Amniotic epithelial cell (primary cell): ENCODE measurements at regions not wholly inside any gene's neighbourhood (a gene's known extent, or its start where the extent isn't known, plus 50 kb on each side); places are given as distances from the start of the nearest gene placed in this dataset.
"Not testable (repeated sequence)": the region's sequence is repeated elsewhere in the genome, so short reads cannot be mapped to it uniquely, and the experiment has no call there.

Experiments used
- DNase-seq: peaks from one replicate; pipeline ENCODE4 v3.0.0-alpha.2; 2010; ENCODE audit warnings: low read depth

DNA sequence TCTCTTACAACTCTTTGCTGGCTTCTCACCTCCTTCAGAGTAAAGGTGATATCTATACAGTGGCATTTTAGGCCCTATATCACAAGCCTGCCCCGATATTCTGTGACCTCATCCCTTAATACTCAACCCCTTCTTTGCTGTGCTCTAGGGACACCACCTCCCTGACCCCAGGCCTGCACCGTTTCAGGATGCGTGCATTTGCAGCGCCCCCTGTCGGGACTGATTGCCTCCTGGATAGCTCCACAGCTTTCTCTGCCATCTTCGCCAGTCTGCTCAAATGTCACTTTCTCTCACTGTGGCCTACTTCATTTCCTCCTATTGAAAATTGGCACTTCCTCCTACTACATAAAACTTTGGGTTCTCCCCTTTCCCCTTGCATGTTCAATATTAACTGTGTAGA, 289.6 kb downstream of the SOCS6 start:
- no peak for DNase-seq

- DNase-seq, result no peak
Measured at GRCh38 chr18:70577023-70577420, 288.2 kb downstream of the SOCS6 start.

GRCh38 chr18:70576276-70577022, 287.6 kb downstream of the SOCS6 start:
- no peak for DNase-seq

DNA sequence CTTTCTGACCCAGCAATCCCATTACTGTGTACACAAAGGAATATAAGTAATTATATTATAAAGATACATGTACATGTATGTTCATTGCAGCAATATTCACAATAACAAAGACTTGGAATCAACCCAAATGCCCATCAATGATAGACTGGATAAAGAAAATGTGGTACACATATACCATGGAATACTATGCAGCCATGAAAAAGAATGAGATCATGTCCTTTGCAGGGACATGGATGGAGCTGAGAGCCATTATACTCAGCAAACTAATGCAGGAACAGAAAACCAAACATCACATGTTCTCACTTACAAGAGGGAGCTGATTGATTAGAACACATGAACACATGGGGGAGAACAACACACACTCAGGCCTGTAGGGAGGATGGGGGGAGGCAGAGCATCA, 286.1 kb downstream of the SOCS6 start:
- not testable (repeated sequence) for DNase-seq

GRCh38 chr18:70569647-70570046, 280.8 kb downstream of the SOCS6 start:
- DNase-seq, result not testable (repeated sequence)

GRCh38 chr18:70559446-70559845, 270.6 kb downstream of the SOCS6 start:
- no peak for DNase-seq

DNA sequence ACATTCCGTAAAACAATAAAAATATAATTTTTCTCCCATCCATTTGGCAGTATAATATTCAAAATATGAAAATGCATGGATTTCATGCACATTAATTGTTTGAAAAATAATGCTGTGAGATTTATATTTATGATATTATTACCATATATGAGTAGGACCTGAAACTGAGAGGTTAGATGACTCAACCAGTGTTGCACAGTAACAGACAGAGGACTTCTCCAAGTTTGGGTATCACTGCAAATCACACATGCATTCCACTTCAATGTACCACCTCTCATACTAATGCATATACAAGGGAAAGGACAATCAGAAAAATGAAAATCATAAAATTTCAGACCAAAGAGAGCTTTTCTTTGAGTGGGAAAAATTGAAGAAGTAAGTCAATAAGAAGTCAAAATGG, 269.5 kb downstream of the SOCS6 start:
- no peak for DNase-seq

DNA sequence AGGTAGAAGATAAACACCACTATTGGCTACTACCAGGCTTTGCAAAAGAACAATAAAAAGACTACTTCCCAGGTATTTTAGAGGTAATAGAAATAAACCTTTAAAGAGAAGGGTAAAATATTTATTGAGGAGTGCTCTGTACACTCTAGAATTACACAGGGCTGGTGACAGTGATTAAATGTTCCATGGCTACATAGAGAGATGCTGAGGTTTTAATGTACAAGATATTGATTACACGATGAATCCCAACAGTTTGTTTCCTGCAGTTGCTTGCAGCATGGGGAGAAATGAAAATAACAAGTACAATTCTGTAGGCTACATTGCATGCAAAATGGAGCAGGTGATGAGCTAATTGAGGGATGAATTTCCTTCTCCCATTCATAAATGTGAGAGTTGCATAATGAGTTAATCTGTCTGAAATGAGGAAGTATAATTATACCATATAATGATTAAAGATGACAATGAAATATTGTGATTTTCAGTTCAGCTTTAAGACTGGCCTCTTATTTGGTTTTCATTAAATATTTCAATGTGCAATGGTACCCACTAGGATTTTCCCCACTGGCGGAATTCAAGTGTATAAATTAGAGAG, 266.1 kb downstream of the SOCS6 start:
- no peak for DNase-seq

GRCh38 chr18:70553936-70554260, 265.1 kb downstream of the SOCS6 start:
- no peak for DNase-seq

GRCh38 chr18:70553245-70553935, 264.5 kb downstream of the SOCS6 start:
- no peak for DNase-seq

GRCh38 chr18:70536370-70537062, 247.7 kb downstream of the SOCS6 start:
- no peak for DNase-seq

DNA sequence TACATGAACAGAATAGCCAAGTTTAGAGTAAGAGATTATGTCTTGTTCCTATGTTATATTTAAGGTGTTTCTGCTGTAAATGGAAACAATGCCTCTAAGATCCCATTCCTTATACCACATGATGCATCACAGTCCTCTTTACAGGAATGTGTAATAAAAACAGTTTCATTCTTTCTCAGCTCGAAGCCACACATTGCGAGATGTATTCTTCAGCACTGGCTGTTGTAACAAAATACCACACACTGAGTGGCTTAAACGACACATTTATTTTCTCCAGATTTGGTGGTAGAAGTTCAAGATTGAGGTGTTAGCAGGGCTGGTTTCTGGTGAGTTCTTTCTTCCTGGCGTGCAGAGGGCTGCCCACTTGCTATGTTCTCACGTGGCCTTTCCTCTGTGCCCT, 246.2 kb downstream of the SOCS6 start:
- DNase-seq, result no peak

DNA sequence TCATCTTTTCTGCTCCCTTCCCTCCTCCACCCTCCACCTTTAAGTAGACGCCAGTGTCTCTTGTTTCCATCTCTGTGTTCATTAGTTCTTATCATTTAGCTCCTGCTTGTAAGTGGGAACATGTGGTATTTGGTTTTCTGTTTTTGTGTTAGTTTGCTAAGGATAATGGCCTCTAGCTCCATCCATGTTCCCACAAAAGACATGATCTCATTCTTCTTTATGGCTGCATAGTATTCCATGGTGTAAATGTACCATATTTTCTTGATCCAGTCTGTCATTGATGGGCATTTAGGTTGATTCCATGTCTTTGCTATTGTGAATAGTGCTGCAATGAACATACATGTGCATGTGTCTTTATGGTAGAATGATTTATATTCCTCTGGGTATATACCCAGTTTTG, 236.5 kb downstream of the SOCS6 start:
- not testable (repeated sequence) for DNase-seq

- no peak for DNase-seq
Measured at GRCh38 chr18:70523792-70524182, 234.9 kb downstream of the SOCS6 start.

- DNase-seq, result no peak
Measured at GRCh38 chr18:70523035-70523791, 234.4 kb downstream of the SOCS6 start.

DNA sequence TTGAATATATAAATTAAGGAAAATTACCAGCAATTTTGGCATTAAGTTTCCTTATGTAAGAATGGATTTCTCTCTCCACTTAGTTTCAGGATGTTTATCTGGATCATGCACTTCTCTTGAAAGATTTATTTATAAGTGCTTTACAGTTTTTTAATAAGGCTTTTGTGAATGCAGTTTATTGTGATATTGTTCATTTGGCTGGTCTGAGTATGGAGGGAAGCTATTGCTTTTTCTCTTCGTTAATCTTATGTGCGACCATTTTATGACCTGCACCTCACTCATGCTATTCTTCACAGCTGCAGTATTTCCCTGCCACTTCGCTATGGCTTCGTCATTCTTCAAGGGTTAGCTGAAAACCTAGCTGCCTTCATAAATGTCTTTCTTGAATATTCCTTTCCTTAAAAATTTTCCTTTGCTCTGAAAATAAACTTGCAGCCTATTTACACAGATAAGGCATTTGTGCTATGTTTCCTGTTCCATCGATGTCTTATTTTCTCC, 233.4 kb downstream of the SOCS6 start:
- DNase-seq, result no peak

DNA sequence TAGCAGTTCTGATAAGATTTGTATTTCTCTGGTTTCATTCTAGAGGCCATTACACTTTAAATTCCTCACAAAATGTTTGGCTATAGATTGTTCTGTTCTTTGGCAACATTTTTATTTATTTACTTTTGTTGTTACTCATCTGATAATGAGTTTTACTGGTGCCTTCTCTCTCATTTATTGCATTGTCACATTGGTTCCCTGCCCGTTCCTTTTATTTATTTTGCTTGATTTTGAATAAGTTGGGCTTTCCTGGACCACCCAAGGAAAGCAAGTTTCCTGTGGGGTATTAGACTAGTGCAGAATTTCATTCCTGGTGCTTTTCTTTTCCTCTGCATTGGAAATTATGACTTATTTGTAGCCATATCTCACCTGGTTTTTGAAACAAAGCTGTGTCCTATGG, 232.0 kb downstream of the SOCS6 start:
- no peak for DNase-seq

DNA sequence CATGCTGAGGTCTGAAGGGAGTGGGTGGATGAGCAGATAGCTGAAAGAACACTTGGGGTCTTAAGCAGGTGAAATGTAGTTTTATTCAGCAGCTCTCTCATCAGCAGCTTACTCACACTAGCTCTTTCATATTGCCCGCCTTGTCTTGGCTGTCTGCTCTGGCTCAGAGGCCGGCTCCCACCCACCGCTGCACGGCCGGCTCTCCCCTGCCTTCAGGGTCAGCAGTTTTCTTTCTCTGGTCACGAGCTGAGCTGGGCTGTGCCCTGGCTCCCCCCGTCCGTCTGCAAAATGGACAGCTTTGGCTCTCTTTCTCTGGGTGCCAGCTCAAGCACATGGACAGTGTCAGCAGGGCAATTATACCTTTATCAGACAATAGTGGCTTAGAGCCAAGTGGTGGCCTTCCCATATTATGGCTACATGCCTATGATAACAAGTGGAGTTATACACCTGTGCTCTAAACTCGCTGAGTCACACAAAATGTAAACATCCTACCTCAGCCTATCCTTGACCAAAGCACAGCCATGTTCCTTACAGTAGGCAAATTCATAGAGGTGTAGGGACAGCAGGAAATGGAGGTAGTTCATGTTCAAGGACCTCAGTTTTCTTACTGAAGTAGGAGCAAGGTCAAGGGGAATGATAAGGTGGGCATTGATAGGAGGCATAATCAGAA, 224.8 kb downstream of the SOCS6 start:
- no peak for DNase-seq

DNA sequence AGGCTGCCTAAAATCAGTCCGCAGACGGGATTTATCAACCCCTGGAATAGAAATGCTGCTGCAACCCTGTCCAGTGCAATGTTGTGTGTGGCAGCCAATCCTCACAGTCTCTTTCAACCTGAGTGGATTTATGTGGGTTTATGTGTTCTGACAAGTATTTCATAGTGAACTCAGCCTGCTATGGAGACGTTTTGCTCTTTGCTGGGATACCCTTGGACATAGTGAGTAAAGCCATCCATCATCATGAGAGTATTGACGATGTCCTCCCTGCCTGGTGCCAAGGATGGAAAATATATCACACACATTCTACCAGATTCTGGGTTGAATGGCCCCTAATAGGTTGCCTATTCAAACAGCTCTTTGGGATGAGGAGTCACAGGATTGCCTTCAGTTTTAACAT, 219.1 kb downstream of the SOCS6 start:
- DNase-seq, result no peak

DNA sequence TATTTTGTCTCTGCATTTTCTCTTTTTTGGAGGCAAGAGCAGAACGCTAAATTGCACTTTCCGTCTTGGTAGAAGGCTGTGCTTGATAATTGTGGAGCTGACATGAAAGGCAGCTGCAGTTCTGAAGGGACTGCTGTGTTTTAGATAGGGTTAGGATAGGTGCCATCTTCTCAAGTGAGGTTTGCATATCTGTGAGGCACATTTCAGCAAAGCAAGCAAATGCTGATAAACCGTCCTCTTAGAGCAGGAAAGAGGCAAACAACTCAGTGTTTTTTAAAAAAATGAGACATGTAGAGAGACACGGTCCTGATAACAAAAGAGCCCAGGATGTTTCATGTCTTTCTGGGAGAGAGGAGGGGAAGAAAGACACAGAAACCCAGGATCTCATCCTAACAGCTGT, 217.7 kb downstream of the SOCS6 start:
- DNase-seq, result no peak

DNA sequence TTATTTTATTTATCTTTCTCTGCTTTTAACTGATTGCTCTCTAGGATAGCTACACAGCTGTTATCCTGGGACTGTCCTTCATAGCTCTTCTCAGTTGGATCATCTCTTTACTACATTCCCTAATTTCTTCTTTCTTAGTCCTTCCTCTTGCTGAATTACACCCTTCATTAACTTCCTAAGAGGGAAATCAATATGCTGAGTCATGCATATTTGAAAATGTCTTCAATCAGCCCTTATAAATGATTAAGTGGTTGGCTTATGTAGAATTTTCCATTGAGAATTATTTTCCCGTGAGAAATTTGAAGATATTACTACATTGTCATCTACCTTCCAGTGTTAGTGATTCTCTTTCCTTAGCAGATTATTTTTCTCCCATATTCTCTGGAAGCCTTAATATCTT, 214.2 kb downstream of the SOCS6 start:
- no peak for DNase-seq
